MCF 10A (cell line): ENCODE measurements at regions not wholly inside any gene's neighbourhood (a gene's known extent, or its start where the extent isn't known, plus 50 kb on each side); places are given as distances from the start of the nearest gene placed in this dataset.

ENCODE experiments used
- BruUV-seq: library from RNA; stranded (reverse); fragments of 400-500 nt; replicated peaks from 2 replicates; lab custom pipeline; 2021; lab: Mats Ljungman, UMichigan
- CTCF ChIA-PET: fragments of 300-600 bp; sonication (Branson Sonifier 250); formaldehyde crosslinking; extraction: SDS; loops from one replicate; lab custom pipeline; 2021; ENCODE audit warnings: antibody characterized with exemption, inconsistent platforms; lab: Yijun Ruan, JAX
- POLR2A ChIA-PET: fragments of 300-600, 350-650 bp; sonication (Branson Sonifier 250); formaldehyde crosslinking; extraction: SDS; loops from one replicate; lab custom pipeline; 2020; ENCODE audit warnings: antibody characterized with exemption, inconsistent platforms; lab: Yijun Ruan, JAX
- DNase-seq: peaks from one replicate; pipeline ENCODE4 v3.0.0-alpha.2; 2018; ENCODE audit not compliant: unreplicated experiment
- H3K27ac Mint-ChIP-seq: one replicate; pipeline ENCODE4 v1.8.0; 2022; ENCODE audit warnings: mild to moderate bottlenecking, low read depth, mixed read lengths; ENCODE audit not compliant: unreplicated experiment
- H3K27me3 Mint-ChIP-seq: one replicate; pipeline ENCODE4 v1.8.0; 2022; ENCODE audit warnings: mixed read lengths; ENCODE audit not compliant: insufficient read depth, unreplicated experiment
- H3K36me3 Mint-ChIP-seq: one replicate; pipeline ENCODE4 v1.8.0; 2022; ENCODE audit warnings: mild to moderate bottlenecking, moderate library complexity, mixed read lengths; ENCODE audit not compliant: insufficient read depth, unreplicated experiment
- H3K4me1 Mint-ChIP-seq: one replicate; pipeline ENCODE4 v1.8.0; 2022; ENCODE audit warnings: mixed read lengths; ENCODE audit not compliant: insufficient read depth, unreplicated experiment
- H3K4me3 Mint-ChIP-seq: one replicate; pipeline ENCODE4 v1.8.0; 2022; ENCODE audit warnings: mild to moderate bottlenecking, moderate library complexity, mixed read lengths; ENCODE audit not compliant: unreplicated experiment
- H3K9me3 Mint-ChIP-seq: one replicate; pipeline ENCODE4 v1.8.0; 2022; ENCODE audit warnings: mixed read lengths; ENCODE audit not compliant: unreplicated experiment
- intact Hi-C: fragments of 100-400 bp; cut with micrococcal nuclease; formaldehyde crosslinking; loops from 2 replicates; pipeline ENCODE4 v1.14.1; 2022
- TF ChIP-seq, protein P1 (sequence below): fragments of 200-600 bp; IDR thresholded peaks from one replicate; pipeline ENCODE4 v1.8.0; 2022; ENCODE audit warnings: antibody characterized with exemption, mild to moderate bottlenecking; ENCODE audit not compliant: unreplicated experiment

DNA sequence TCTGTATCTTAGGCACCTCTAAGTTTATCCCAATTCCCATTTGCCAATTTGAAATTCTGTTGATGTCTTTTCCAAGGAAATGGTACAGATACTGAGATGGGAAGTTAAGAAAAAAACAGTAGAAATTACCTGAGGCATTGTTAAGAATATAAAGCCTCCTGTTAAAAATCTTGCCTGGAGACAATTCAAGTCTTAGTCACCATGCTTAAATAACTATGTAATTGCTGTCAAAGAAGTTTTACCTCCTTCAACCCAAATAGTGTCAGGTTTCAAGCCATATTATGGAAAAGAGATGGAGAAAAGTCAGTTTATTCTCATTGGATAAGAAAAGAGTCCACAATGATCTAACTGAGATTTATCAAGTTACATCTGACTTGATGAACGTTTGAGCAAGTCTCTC is 974.7 kb downstream of the GALC start:
- no peak overlapping the region for H3K4me3 Mint-ChIP-seq
- H3K27ac Mint-ChIP-seq: no peak overlapping the region
- BruUV-seq: no TSS peak
- POLR2A ChIA-PET: no interaction called here
- H3K27me3 Mint-ChIP-seq: no peaks in the 10 kb centered on the region
- TF ChIP-seq, protein P1, sequence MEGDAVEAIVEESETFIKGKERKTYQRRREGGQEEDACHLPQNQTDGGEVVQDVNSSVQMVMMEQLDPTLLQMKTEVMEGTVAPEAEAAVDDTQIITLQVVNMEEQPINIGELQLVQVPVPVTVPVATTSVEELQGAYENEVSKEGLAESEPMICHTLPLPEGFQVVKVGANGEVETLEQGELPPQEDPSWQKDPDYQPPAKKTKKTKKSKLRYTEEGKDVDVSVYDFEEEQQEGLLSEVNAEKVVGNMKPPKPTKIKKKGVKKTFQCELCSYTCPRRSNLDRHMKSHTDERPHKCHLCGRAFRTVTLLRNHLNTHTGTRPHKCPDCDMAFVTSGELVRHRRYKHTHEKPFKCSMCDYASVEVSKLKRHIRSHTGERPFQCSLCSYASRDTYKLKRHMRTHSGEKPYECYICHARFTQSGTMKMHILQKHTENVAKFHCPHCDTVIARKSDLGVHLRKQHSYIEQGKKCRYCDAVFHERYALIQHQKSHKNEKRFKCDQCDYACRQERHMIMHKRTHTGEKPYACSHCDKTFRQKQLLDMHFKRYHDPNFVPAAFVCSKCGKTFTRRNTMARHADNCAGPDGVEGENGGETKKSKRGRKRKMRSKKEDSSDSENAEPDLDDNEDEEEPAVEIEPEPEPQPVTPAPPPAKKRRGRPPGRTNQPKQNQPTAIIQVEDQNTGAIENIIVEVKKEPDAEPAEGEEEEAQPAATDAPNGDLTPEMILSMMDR: no peak
- no peaks in the 10 kb centered on the region for H3K9me3 Mint-ChIP-seq
- H3K4me1 Mint-ChIP-seq: peaks cover 8% of the 10 kb centered on the region
- intact Hi-C loops: no loop called here
- no peaks in the 10 kb centered on the region for H3K36me3 Mint-ChIP-seq
- CTCF ChIA-PET: no interaction called here
- DNase-seq: no peak

- DNase-seq: no peak
- ChIA-PET POLR2A (no interaction called here), CTCF (interaction anchor here (0.6 to 0.7 kb wide), 3 partner anchors 214 to 1138 kb away, joined by 3 read pairs; no protein-coding TSS in a partner anchor)
- Mint-ChIP-seq H3K4me1 (peaks cover 8% of the 10 kb centered on the region), H3K4me3 (no peak overlapping the region), H3K27me3 (no peaks in the 10 kb centered on the region), H3K9me3 (no peaks in the 10 kb centered on the region), H3K27ac (no peak overlapping the region), H3K36me3 (no peaks in the 10 kb centered on the region)
- no TSS peak for BruUV-seq
- TF ChIP-seq, protein P1: no peak
- intact Hi-C loops: no loop called here
Observed at GRCh38 chr14:87017335-87017734, 975.6 kb downstream of the GALC start.

DNA sequence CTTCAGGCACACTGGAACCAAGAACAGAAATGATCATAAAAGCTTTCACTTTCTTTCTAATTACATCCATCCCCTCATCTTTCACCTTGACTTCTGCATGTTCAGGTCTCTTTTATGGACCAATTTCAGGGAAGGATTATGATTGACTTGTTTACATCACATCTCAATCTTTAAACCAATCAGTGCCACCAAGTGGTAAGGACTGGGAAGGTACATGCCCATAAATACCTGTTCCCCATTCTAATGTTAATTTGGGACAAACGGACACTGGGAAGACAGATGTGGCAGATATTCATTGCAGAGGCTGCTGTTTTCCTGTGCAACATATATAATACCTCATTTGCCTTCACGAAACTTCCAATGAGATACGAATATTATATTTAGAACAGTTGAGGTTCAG is 978.1 kb downstream of the GALC start:
- intact Hi-C loops: no loop called here
- ChIA-PET CTCF (interaction anchor here (0.5 to 1.8 kb wide), 7 partner anchors 8 to 1485 kb away, joined by 3 to 4 read pairs (median 3); partner anchors contain the start of gene FLRT2), POLR2A (no interaction called here)
- Mint-ChIP-seq H3K9me3 (no peaks in the 10 kb centered on the region), H3K4me3 (no peak overlapping the region), H3K27me3 (no peaks in the 10 kb centered on the region), H3K4me1 (peaks cover 8% of the 10 kb centered on the region), H3K27ac (no peak overlapping the region), H3K36me3 (no peaks in the 10 kb centered on the region)
- no TSS peak for BruUV-seq
- DNase-seq: peak; percentile 38
- TF ChIP-seq, protein P1: peak; percentile 9

DNA sequence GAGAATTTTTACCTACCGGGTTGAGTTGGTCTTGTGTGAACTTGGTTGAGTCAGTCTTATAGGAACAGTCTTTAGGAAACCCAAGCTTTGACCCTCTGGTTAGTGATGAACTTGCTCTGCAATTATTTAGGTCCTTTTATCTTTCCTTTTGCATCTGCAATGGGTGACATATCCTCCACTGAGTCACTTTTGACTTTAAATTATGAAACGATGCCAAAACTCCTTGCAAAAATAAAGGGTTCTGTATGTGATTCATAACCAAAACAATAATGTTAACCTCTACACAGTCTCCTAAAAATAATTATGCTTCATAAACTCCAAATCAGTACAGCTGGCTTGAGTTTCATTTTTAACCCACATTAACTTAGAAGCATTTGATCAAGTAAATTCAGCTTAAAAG is 979.4 kb downstream of the GALC start:
- peaks cover 13% of the 10 kb centered on the region for H3K4me1 Mint-ChIP-seq
- no peaks in the 10 kb centered on the region for H3K9me3 Mint-ChIP-seq
- no peaks in the 10 kb centered on the region for H3K36me3 Mint-ChIP-seq
- POLR2A ChIA-PET: no interaction called here
- H3K27me3 Mint-ChIP-seq: no peaks in the 10 kb centered on the region
- peak overlapping the region; percentile 58 for H3K27ac Mint-ChIP-seq
- BruUV-seq: no TSS peak
- TF ChIP-seq, protein P1: no peak
- CTCF ChIA-PET: interaction anchor here (0.6 kb wide), 1 partner anchor 1142 kb away, joined by 3 read pairs; no protein-coding TSS in a partner anchor
- H3K4me3 Mint-ChIP-seq: no peak overlapping the region
- DNase-seq: peak; percentile 72
- intact Hi-C loops: no loop called here
